CD4-positive, CD25-positive, alpha-beta regulatory T cell (primary cell): ENCODE measurements at regions not wholly inside any gene's neighbourhood (a gene's known extent, or its start where the extent isn't known, plus 50 kb on each side); places are given as distances from the start of the nearest gene placed in this dataset.

Source experiments
- ATAC-seq, 2 donors: fragments of 150-1000 bp; cut with Tn5 transposase; one replicate each; pipeline ENCODE4 v1.10.0; 2021; ENCODE audit warnings: low read depth in 2 of 2, moderate number of reproducible peaks in 2 of 2, moderate library complexity in 1 of 2
- DNase-seq, 3 donors: peaks; one replicate each; pipeline versions ENCODE4 v3.0.0 to v3.0.0-alpha.2; 2012 to 2022; ENCODE audit warnings: mixed read lengths in 1 of 3
- H3K27ac ChIP-seq: one replicate; pipeline ENCODE4 v1.7.0; 2013; ENCODE audit warnings: mild to moderate bottlenecking, low read length; ENCODE audit not compliant: insufficient read depth, poor library complexity, severe bottlenecking
- H3K27me3 ChIP-seq: one replicate; pipeline ENCODE4 v1.7.0; 2013; ENCODE audit warnings: low read length; ENCODE audit not compliant: control insufficient read depth, insufficient read depth
- H3K36me3 ChIP-seq: one replicate; pipeline ENCODE4 v1.7.0; 2013; ENCODE audit warnings: mild to moderate bottlenecking, low read length, moderate library complexity; ENCODE audit not compliant: control insufficient read depth, insufficient read depth
- H3K4me1 ChIP-seq: 2 replicates; pipeline ENCODE4 v1.7.0; 2013; ENCODE audit warnings: mild to moderate bottlenecking, low read length; ENCODE audit not compliant: insufficient read depth, control insufficient read depth, poor library complexity, severe bottlenecking
- H3K4me3 ChIP-seq: one replicate; pipeline ENCODE4 v1.7.0; 2013; ENCODE audit warnings: low read depth, mild to moderate bottlenecking, low read length, moderate library complexity
- H3K9me3 ChIP-seq, 2 experiments: 1 replicate in 1 of 2; 2 replicates in 1 of 2; pipeline ENCODE4 v1.7.0; 2013; ENCODE audit warnings: low read length in 2 of 2, mild to moderate bottlenecking in 1 of 2, moderate library complexity in 1 of 2; ENCODE audit not compliant: control insufficient read depth in 2 of 2
- H3K27ac Mint-ChIP-seq, 3 donors: one replicate each; pipeline ENCODE4 v1.8.0; 2020 to 2022; ENCODE audit warnings: mild to moderate bottlenecking in 3 of 3, mixed read lengths in 3 of 3, moderate library complexity in 2 of 3
- H3K27me3 Mint-ChIP-seq: one replicate; pipeline ENCODE4 v1.8.0; 2022; ENCODE audit warnings: mild to moderate bottlenecking, mixed read lengths
- H3K36me3 Mint-ChIP-seq: one replicate; pipeline ENCODE4 v1.8.0; 2020; ENCODE audit warnings: mixed read lengths
- H3K4me1 Mint-ChIP-seq, 4 donors: one replicate each; pipeline ENCODE4 v1.8.0; 2020 to 2022; ENCODE audit warnings: mixed read lengths in 4 of 4, mild to moderate bottlenecking in 1 of 4
- H3K4me3 Mint-ChIP-seq, 4 donors: one replicate each; pipeline ENCODE4 v1.8.0; 2020 to 2022; ENCODE audit warnings: mild to moderate bottlenecking in 4 of 4, mixed read lengths in 4 of 4, moderate library complexity in 3 of 4
- H3K9me3 Mint-ChIP-seq, 7 donors: one replicate each; pipeline ENCODE4 v1.8.0; 2020 to 2022; ENCODE audit warnings: mixed read lengths in 7 of 7, mild to moderate bottlenecking in 3 of 7, moderate library complexity in 2 of 7

GRCh38 chr20:24309596-24309995 lies 159.8 kb upstream of the SYNDIG1 start:
- no peak overlapping the region for H3K27ac Mint-ChIP-seq
- no peaks in the 10 kb centered on the region for H3K4me1 ChIP-seq
- no peaks in the 10 kb centered on the region for H3K36me3 ChIP-seq
- H3K27me3 ChIP-seq, result no peaks in the 10 kb centered on the region
- no peak for ATAC-seq
- no peak overlapping the region for H3K27ac ChIP-seq
- no peak overlapping the region for H3K4me3 Mint-ChIP-seq
- no peaks in the 10 kb centered on the region for H3K36me3 Mint-ChIP-seq
- peaks cover 0 to 3% (median 0%) of the 10 kb centered on the region in 7 donors for H3K9me3 Mint-ChIP-seq
- DNase-seq, result no peak
- H3K4me1 Mint-ChIP-seq, result no peaks in the 10 kb centered on the region
- no peak overlapping the region for H3K4me3 ChIP-seq
- no peaks in the 10 kb centered on the region for H3K9me3 ChIP-seq
- peaks cover 18% of the 10 kb centered on the region for H3K27me3 Mint-ChIP-seq

- Mint-ChIP-seq H3K27me3 (peaks cover 18% of the 10 kb centered on the region), H3K4me1 (no peaks in the 10 kb centered on the region), H3K9me3 (no peaks in the 10 kb centered on the region), H3K4me3 (no peak overlapping the region), H3K27ac (no peak overlapping the region), H3K36me3 (no peaks in the 10 kb centered on the region)
- Histone ChIP-seq H3K9me3 (no peaks in the 10 kb centered on the region), H3K4me1 (no peaks in the 10 kb centered on the region), H3K4me3 (no peak overlapping the region), H3K36me3 (no peaks in the 10 kb centered on the region), H3K27ac (no peak overlapping the region), H3K27me3 (no peaks in the 10 kb centered on the region)
- DNase-seq, result no peak
- ATAC-seq, result no peak
These were observed 164.1 kb upstream of the SYNDIG1 start for GRCh38 chr20:24305371-24305770.

- no peak overlapping the region for H3K4me3 ChIP-seq
- no peaks in the 10 kb centered on the region for H3K36me3 Mint-ChIP-seq
- H3K9me3 ChIP-seq, result no peaks in the 10 kb centered on the region
- DNase-seq (no peak), ATAC-seq (no peak)
- H3K36me3 ChIP-seq, result no peaks in the 10 kb centered on the region
- no peaks in the 10 kb centered on the region for H3K4me1 Mint-ChIP-seq
- no peak overlapping the region for H3K4me3 Mint-ChIP-seq
- H3K4me1 ChIP-seq, result no peaks in the 10 kb centered on the region
- peaks cover 18% of the 10 kb centered on the region for H3K27me3 Mint-ChIP-seq
- no peak overlapping the region for H3K27ac Mint-ChIP-seq
- H3K27me3 ChIP-seq, result no peaks in the 10 kb centered on the region
- H3K27ac ChIP-seq, result no peak overlapping the region
- H3K9me3 Mint-ChIP-seq, result no peaks in the 10 kb centered on the region
These were observed 165.1 kb upstream of the SYNDIG1 start for GRCh38 chr20:24304291-24304690.

GRCh38 chr20:24303393-24304170 lies 165.8 kb upstream of the SYNDIG1 start:
- Histone ChIP-seq H3K4me1 (no peaks in the 10 kb centered on the region), H3K27ac (no peak overlapping the region), H3K4me3 (no peak overlapping the region), H3K9me3 (no peaks in the 10 kb centered on the region), H3K36me3 (no peaks in the 10 kb centered on the region), H3K27me3 (no peaks in the 10 kb centered on the region)
- no peaks in the 10 kb centered on the region for H3K9me3 Mint-ChIP-seq
- no peak overlapping the region for H3K4me3 Mint-ChIP-seq
- DNase-seq (peak in 1 of 3 donors; percentile 10), ATAC-seq (no peak)
- no peak overlapping the region for H3K27ac Mint-ChIP-seq
- H3K4me1 Mint-ChIP-seq, result no peaks in the 10 kb centered on the region
- no peaks in the 10 kb centered on the region for H3K36me3 Mint-ChIP-seq
- peaks cover 18% of the 10 kb centered on the region for H3K27me3 Mint-ChIP-seq

- Histone ChIP-seq H3K9me3 (no peaks in the 10 kb centered on the region), H3K27ac (no peak overlapping the region), H3K4me3 (no peak overlapping the region), H3K36me3 (no peaks in the 10 kb centered on the region), H3K4me1 (no peaks in the 10 kb centered on the region), H3K27me3 (no peaks in the 10 kb centered on the region)
- Mint-ChIP-seq H3K4me3 (no peak overlapping the region), H3K36me3 (no peaks in the 10 kb centered on the region), H3K9me3 (peaks cover 0 to 2% (median 0%) of the 10 kb centered on the region in 7 donors), H3K27me3 (peaks cover 10% of the 10 kb centered on the region), H3K4me1 (no peaks in the 10 kb centered on the region), H3K27ac (no peak overlapping the region)
- ATAC-seq (no peak), DNase-seq (no peak)
These were observed 171.4 kb upstream of the SYNDIG1 start for GRCh38 chr20:24297993-24298392.

- DNase-seq (no peak), ATAC-seq (no peak)
- H3K27ac ChIP-seq, result no peak overlapping the region
- H3K4me1 Mint-ChIP-seq, result no peaks in the 10 kb centered on the region
- no peaks in the 10 kb centered on the region for H3K27me3 ChIP-seq
- H3K36me3 ChIP-seq, result no peaks in the 10 kb centered on the region
- no peak overlapping the region for H3K4me3 ChIP-seq
- peaks cover 7% of the 10 kb centered on the region for H3K27me3 Mint-ChIP-seq
- H3K36me3 Mint-ChIP-seq, result no peaks in the 10 kb centered on the region
- no peaks in the 10 kb centered on the region for H3K4me1 ChIP-seq
- no peak overlapping the region for H3K4me3 Mint-ChIP-seq
- H3K9me3 Mint-ChIP-seq, result peaks cover 0 to 3% (median 0%) of the 10 kb centered on the region in 7 donors
- no peak overlapping the region for H3K27ac Mint-ChIP-seq
- no peaks in the 10 kb centered on the region for H3K9me3 ChIP-seq
These were observed 172.8 kb upstream of the SYNDIG1 start for GRCh38 chr20:24296477-24297261.

- Histone ChIP-seq H3K4me1 (no peaks in the 10 kb centered on the region), H3K9me3 (no peaks in the 10 kb centered on the region), H3K4me3 (no peak overlapping the region), H3K27ac (no peak overlapping the region), H3K36me3 (no peaks in the 10 kb centered on the region), H3K27me3 (no peaks in the 10 kb centered on the region)
- Mint-ChIP-seq H3K9me3 (peaks cover 0 to 7% (median 0%) of the 10 kb centered on the region in 7 donors), H3K27ac (no peak overlapping the region), H3K4me3 (no peak overlapping the region), H3K27me3 (no peaks in the 10 kb centered on the region), H3K36me3 (no peaks in the 10 kb centered on the region), H3K4me1 (peaks cover 0 to 12% (median 3%) of the 10 kb centered on the region in 4 donors)
- DNase-seq (no peak), ATAC-seq (no peak)
These were observed 178.4 kb upstream of the SYNDIG1 start for GRCh38 chr20:24291014-24291413.
